ENCODE measurements at regions not wholly inside any gene's neighbourhood (a gene's known extent, or its start where the extent isn't known, plus 50 kb on each side); places are given as distances from the start of the nearest gene placed in this dataset.

DNA sequence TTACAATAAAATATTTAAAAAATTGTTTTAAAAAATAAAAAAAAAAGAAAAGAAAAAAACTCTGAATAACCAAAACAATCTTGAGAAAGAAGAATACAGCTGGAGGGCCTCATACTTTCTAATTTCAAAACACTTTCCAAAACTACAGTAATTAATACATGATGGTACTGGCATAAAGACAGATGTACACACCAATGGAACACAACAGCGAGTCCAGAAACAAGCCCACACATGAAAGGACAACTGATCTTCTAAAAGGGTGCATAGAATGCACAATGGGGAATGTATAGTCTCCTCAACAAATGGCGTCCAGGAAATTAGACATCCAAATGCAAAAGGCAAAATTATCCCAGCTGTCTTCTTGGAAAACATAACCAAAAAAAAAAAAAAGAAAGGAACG is 99.6 kb downstream of the LURAP1L start:
- H3K27ac ChIP-seq, result peak overlapping the region; percentile 53
- no peak for DNase-seq (ENCODE audit: low read depth, low spot score)

GRCh38 chr9:12875191-12875590 is 100.4 kb downstream of the LURAP1L start:
- peak overlapping the region; percentile 53 for H3K27ac ChIP-seq
- no peak for DNase-seq (ENCODE audit: low read depth, low spot score)

GRCh38 chr9:12876872-12877271 is 102.1 kb downstream of the LURAP1L start:
- no peak overlapping the region for H3K27ac ChIP-seq
- no peak for DNase-seq (ENCODE audit: low read depth, low spot score)

DNA sequence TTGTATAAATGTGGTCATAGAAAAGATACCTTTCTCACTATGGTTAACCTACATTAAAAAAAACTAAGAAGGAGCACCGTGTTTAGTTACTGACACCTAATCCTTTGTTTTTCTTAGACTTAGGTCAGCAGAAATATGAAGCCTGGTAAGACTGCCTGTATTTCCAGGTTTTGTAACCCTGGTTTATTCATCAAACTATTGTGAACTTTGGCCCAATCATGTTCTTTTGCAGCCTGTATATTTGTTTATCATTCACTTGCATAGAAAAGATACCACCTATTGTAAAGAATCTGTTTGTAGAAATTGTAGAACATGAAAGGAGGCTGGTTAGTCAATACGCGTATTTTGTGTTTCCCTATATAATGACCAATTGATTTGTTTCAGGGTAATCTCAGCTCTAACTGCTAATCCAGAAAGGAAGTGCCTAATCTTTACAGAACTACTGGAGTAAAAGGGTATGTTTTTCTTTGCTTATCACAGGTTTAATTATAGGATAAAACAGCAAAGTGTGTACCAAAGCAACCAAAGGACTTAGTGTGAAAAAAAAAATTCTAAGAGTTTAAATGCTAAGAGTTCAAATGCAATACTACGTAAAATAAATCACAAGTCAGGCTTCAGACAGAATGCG is 103.6 kb downstream of the LURAP1L start:
- peak overlapping the region; percentile 9 for H3K27ac ChIP-seq
- DNase-seq (ENCODE audit: low read depth, low spot score), result no peak

DNA sequence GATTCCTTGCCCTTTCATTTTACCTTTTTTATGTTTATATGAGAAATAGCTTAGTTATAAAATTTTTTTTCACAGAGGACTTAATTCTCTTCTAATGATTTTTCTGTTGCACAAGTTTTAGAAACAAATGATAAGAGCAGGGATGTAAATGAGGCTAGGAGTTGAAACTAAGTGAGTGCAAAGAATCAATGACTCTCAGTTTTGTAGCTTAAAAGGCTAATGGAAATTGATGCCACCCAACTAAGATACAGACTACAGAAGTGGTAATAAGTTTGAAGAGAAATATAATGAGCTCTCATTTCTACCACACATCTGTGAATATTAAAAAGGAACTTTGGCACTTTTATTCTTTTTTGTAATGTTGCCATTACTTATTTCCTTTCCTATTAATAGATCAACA is 105.1 kb downstream of the LURAP1L start:
- DNase-seq (ENCODE audit: low read depth, low spot score), result no peak
- no peak overlapping the region for H3K27ac ChIP-seq

- H3K27ac ChIP-seq, result no peak overlapping the region
- DNase-seq (ENCODE audit: low read depth, low spot score), result no peak
Observed at GRCh38 chr9:12880406-12881015, 105.7 kb downstream of the LURAP1L start.

- no peak overlapping the region for H3K27ac ChIP-seq
- DNase-seq (ENCODE audit: low read depth, low spot score), result no peak
Observed at GRCh38 chr9:12882430-12882829, 107.6 kb downstream of the LURAP1L start.

DNA sequence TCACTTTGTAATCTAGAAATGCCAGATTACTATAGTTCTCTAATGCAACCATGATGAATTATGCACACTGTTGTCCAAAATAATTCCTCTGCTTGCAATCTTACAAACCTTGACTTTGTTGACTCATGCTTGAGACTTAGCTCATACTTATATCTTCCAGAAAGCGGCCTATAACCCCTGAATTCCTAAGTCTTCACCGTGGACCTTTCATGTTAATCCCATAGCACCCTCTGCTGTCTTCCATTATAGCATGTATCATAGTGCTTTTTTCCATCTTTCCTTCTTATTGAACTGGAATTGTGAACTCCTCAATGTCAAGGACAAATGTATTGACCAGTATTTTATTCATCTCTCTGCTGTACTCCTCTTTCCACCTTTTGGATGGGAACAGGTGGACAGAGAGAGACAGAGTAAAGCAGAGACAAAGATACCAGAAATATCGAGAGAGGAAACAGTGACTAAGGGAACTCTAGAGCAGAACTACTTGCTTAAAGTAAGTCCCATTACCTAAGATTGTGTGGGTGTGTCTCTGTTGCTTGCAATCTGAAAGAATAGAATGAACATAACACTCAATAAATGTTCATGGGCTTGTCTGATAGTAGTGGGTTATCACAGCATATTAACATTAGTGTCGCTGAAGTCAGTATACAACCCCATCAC is 110.0 kb downstream of the LURAP1L start:
- no peak overlapping the region for H3K27ac ChIP-seq
- peak; percentile 52 for DNase-seq (ENCODE audit: low read depth, low spot score)

DNA sequence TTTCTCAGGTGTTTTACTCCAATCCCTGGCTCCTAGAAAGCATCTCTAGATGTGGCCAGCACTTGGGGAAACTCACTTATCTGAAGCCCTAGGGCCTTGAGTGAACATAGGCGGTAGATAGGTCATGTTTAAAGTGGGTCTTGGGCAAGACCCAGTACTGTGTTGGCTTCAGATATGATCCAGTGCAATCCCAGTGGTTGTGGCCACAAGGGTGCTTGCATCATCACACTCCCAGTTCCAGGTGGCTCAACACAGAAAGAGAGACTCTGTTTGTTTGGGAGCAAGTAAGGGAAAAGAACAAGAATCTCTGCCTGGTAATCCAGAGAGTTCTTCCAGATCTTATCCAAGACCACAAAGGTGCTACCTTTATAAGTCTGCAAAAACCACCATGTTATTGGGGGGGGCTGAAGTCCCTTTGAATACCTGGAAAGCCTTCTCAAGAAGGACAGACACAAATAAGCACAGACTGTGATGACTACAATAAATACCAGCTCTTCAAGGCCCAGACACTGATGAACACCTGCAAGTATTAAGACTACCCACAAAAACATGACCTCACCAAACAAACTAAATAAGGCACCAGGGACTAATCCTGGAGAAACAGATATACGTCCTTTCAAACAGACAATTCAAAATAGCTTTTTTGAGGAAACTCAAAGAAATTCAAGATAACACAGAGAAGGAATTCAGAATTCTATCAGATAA is 114.7 kb downstream of the LURAP1L start:
- no peak for DNase-seq (ENCODE audit: low read depth, low spot score)

DNA sequence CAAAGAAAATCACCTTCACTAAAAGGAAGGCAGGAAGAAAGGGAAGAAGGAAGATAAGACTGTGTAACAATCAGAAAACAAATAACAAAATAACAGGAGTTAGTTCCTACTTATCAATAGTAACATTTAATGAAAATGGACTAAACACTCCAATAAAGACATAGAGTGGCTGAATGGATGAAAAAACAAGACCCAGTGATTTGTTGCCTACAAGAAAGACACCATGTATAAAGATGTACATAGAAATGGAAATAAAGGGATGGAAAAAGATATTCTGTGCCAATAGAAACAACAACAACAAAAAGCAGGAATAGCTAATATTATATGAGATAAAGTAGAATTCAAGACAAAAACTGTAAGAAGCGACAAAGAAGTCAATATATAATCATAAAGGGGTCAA is 116.8 kb downstream of the LURAP1L start:
- H3K27ac ChIP-seq, result no peak overlapping the region
- DNase-seq (ENCODE audit: low read depth, low spot score), result no peak

More for the DNA sequence above, 114.7 kb downstream of the LURAP1L start:
- H3K27ac ChIP-seq, result no peak overlapping the region

DNA sequence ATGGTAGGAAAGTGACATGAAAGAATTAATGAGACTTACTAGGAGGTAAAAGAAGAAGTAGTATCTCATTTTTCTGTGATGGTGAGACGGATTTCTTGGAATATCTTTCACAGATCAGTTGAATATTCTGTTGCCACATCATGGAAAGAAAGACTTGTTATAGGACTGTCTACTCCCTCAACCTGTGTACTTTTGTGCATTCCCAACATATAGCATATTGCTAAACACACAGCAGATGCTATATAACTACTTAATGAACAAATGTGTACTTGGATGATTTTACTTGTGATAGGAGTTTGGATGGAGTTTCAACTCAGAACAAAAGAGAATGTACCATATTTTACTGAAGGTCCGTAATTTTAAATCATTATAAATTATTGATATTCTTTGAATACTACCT is 128.5 kb downstream of the LURAP1L start:
- no peak overlapping the region for H3K27ac ChIP-seq
- no peak for DNase-seq (ENCODE audit: low read depth, low spot score)

DNA sequence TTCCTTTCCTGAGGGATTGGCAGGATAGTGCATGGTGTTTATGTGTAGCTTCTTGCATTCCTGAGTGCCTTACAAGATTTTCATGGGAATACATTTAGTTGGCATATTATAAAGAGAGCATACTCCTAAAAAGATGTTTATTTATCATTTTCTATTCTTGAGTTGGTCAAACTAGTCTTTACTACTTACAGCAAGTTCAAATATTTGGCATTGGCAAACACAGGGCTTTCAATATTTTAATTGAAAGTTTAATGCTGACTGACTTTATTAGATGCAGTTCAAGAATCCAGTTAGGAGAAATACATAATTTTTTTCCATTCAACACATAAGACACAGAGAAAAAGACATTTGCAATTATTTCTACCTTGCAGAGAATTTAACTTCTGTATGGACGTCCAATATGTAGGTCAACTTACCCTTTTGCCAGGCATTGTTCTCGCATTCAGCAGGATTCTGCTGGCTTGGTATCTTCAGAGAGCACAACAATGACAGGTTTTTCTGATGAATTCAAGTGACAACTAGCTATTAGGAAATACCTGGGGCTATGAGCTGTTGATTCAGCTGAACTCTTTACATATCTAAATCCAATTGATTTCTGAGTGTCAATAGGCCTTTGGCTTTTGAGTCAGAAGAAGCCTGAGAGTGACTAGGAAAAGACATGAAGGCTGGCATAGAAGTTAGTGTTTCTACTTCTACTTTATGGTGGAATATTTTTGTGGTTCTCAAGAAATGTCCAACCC is 129.6 kb downstream of the LURAP1L start:
- H3K27ac ChIP-seq, result no peak overlapping the region

GRCh38 chr9:12906646-12907045 is 131.8 kb downstream of the LURAP1L start:
- no peak overlapping the region for H3K27ac ChIP-seq
- no peak for DNase-seq (ENCODE audit: low read depth, low spot score)

More for the DNA sequence above, 129.6 kb downstream of the LURAP1L start:
- DNase-seq (ENCODE audit: low read depth, low spot score), result no peak

- peak; percentile 12 for DNase-seq (ENCODE audit: low read depth, low spot score)
- no peak overlapping the region for H3K27ac ChIP-seq
Observed at GRCh38 chr9:12908895-12909294, 134.1 kb downstream of the LURAP1L start.

DNA sequence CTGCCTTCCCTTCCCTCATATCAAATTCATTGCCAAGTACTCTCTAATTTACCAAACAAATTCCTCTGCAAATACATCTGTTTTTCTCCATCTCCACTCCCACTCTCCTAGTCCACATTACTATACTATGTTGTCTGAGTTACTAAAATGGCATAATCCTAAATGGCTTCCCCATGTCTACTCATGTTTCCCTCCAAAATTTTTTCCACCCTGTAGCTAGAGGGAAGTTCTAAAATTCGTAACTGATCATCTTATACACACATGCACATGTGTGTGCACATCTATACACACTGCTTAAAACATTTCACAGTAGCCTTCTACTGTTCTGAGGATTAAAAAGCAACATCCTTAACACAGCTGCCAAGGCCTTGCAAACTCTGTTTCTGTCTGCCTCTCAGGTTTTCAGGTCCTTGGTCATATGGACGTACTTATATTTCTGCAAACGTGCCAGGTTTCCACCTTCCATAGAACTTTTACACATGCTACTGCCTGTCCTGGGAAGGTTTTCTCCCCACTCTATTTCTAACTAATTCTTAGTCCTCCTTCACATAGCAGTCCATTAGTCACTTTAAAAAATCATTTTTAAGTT is 140.6 kb downstream of the LURAP1L start:
- DNase-seq (ENCODE audit: low read depth, low spot score), result no peak
- H3K27ac ChIP-seq, result no peak overlapping the region

DNA sequence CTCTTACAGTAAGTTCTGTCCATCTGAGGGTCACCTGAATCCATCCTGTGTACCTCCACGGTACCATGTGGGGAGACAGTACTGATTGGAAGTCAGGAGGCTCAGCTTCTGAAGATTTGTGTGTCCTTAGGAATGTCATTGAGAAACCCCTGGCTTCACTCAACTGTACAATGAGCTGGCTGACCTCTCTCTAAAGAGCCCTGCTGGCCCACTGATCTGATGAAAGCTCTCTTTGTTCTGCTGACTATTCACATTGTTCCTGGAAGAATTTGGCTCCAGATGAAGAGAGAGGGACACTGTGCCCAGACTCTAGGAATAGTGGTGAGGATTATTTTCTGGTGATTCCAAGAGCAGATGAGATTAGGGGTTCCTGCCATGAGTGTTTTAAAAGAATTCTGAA is 141.2 kb downstream of the LURAP1L start:
- no peak overlapping the region for H3K27ac ChIP-seq
- DNase-seq (ENCODE audit: low read depth, low spot score), result no peak

- DNase-seq (ENCODE audit: low read depth, low spot score), result no peak
- no peak overlapping the region for H3K27ac ChIP-seq
Observed at GRCh38 chr9:12920437-12920836, 145.6 kb downstream of the LURAP1L start.

DNA sequence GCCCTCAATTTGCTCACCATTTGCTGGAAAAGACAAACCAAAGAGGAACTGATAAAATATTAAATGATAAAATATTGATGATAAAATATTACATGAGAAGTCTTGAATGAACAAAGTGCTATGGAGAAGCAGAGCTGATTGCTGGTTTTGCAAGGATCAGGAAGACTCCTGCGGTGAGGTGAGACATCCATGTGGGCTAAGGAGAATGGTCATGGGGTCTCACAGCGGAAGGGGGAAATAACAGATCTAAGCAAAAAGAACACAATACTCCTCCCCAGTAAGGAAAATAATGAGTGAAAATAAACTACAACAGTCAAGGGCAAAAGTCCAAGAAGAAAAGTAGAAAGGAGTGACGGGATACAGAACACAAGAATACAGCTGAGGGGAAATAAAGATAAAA is 146.8 kb downstream of the LURAP1L start:
- no peak overlapping the region for H3K27ac ChIP-seq
- no peak for DNase-seq (ENCODE audit: low read depth, low spot score)

DNA sequence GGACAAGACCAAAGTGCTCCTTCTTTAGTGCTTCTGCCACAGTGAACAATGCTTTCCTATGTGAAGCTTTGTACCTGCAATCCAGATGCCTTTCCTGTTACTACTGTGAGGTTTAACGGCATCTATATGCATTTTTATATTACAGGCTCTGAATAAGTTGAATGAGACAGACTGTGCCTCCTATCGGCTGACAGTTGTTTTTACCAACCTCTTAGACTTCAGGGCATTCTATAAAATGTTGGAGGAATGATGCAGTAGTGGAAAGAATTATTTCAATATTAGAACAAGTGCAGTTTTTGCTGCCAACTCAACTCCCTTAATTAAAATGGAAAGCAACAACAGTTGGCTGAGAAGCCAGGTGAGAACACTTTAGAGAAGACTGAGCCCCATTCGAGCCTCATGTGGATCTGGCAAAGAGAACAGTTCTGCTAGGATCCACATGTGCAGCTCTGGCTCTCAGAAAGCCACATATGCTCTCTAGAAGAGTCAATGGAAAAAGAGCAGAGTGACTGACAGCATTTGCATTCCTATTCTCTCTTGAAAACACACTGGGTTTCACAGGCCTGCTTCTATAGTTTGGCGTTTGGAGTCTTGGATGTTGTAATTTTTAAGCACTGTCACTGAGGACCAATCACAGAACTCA is 147.5 kb downstream of the LURAP1L start:
- no peak overlapping the region for H3K27ac ChIP-seq
- DNase-seq (ENCODE audit: low read depth, low spot score), result no peak

All from epithelial cell of prostate (primary cell).